ENCODE measurements at regions not wholly inside any gene's neighbourhood (a gene's known extent, or its start where the extent isn't known, plus 50 kb on each side); places are given as distances from the start of the nearest gene placed in this dataset.

DNA sequence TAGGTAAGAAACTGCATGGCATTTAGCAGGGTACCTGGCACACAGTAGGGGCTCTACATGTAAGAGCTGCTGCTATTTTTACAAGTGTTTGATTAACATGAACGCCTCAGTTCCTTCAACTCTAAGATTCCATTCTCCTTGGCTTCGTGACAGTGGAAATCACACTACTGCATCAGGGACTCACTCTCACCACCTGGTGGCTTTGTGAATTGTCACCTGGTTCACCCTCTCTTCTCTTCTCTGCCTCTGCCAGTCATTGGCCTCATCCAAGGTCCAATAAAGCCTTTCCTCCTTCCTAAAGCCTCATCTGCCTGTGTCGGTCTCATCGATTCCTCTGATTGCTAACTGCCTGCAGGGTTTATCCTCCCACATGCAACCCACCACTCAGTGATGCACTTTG, 476.4 kb downstream of the VRK1 start:
- no peak for DNase-seq

- no peak for DNase-seq
These were observed 477.4 kb downstream of the VRK1 start for GRCh38 chr14:97274626-97275025.

- DNase-seq, result no peak
These were observed 478.1 kb downstream of the VRK1 start for GRCh38 chr14:97275276-97275675.

DNA sequence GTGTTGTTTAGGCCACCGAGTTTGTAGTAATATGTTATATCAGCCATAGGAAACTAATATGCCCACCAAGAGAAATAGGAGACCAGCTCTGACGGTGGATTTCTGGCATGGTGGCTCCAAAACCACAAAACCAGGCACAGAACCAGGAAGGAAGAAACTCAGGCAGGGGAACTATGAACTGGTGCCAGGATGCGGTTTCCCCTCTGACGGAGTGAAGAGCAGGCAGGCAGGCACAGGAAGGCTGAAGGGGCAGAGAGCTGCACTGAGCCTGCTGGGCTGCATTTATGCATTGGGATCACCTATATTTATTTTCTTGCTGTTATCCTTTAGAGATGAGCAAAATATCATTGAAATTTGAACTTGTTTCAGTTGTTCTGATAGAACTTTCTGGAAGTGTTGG, 479.4 kb downstream of the VRK1 start:
- DNase-seq, result no peak

GRCh38 chr14:97277711-97278110, 480.5 kb downstream of the VRK1 start:
- no peak for DNase-seq

- no peak for DNase-seq
These were observed 483.3 kb downstream of the VRK1 start for GRCh38 chr14:97280526-97280925.

DNA sequence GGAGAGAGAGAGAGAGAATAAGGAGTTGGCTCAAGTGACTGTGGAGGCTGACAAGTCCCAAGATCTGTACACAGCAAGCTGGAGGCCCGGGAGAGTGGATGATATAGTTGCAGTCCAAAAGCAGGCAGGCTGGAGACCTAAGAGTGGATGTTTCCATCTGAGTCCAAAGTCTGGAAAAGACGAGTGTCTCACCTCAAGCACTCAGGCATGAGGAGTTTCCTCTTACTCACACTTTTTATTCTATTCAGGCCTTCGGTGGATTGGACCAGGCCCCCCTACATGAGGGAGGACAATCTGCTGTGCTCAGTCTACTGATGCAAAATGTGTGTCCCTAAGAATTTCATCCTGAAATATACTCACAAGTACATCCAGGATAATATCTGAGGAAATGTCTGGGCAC, 484.6 kb downstream of the VRK1 start:
- no peak for DNase-seq

- DNase-seq, result no peak
These were observed 485.2 kb downstream of the VRK1 start for GRCh38 chr14:97282210-97283004.

- DNase-seq, result no peak
These were observed 485.8 kb downstream of the VRK1 start for GRCh38 chr14:97283005-97283403.

DNA sequence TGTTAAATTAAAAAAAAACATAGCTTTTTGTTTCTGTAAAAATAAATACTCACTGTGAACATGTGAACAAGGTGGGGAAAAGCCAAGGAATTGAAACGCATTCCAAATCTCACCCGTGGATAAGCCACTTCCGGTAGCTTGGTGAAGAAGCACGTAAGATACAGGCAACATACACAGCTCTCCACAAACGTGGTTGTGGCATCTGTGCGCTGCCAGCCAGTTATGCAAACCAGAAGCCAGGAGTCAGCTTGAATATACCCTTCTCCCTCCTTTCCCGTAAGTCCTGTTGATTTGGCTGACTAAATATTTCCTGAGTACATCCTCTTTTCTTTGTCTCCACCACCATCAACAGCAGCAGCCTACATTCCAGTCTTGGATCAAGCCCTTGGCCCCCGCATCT, 486.2 kb downstream of the VRK1 start:
- no peak for DNase-seq

GRCh38 chr14:97283841-97284240, 486.7 kb downstream of the VRK1 start:
- DNase-seq, result no peak

GRCh38 chr14:97287956-97288355, 490.8 kb downstream of the VRK1 start:
- no peak for DNase-seq

- DNase-seq, result no peak
These were observed 492.9 kb downstream of the VRK1 start for GRCh38 chr14:97290065-97290464.

DNA sequence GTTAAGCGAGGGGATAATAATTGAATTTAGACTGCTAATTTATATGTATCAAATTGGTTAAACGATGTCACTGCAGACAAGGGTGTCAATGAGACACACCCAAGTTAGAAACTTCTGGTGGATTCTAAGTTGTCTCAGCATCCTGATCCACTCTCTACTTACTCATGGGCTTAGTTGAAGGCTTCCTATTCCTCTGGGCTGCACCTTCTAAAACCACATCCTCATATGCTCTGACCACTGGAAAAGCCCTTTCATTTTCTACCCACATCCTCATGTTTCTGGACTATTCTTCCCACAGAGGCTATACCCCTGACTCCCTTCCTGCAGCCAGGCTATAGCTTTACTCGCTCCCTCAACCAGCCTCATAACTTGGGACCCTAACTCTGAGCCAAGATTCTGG, 493.8 kb downstream of the VRK1 start:
- no peak for DNase-seq

- no peak for DNase-seq
These were observed 496.5 kb downstream of the VRK1 start for GRCh38 chr14:97293659-97294058.

- no peak for DNase-seq
These were observed 498.0 kb downstream of the VRK1 start for GRCh38 chr14:97295108-97295710.

- no peak for DNase-seq
These were observed 499.0 kb downstream of the VRK1 start for GRCh38 chr14:97296176-97296575.

GRCh38 chr14:97297100-97297499, 499.9 kb downstream of the VRK1 start:
- no peak for DNase-seq

GRCh38 chr14:97298331-97298730, 501.1 kb downstream of the VRK1 start:
- no peak for DNase-seq

- no peak for DNase-seq
These were observed 501.6 kb downstream of the VRK1 start for GRCh38 chr14:97298736-97299135.

GRCh38 chr14:97299661-97300060, 502.5 kb downstream of the VRK1 start:
- no peak for DNase-seq

- no peak for DNase-seq
These were observed 504.9 kb downstream of the VRK1 start for GRCh38 chr14:97301931-97302559.

- DNase-seq, result no peak
These were observed 509.1 kb downstream of the VRK1 start for GRCh38 chr14:97306133-97306759.

GRCh38 chr14:97306760-97307246, 509.6 kb downstream of the VRK1 start:
- no peak for DNase-seq
